Tibial nerve (tissue), 4 donors: ENCODE measurements at regions not wholly inside any gene's neighbourhood (a gene's known extent, or its start where the extent isn't known, plus 50 kb on each side); places are given as distances from the start of the nearest gene placed in this dataset.
"Not testable (repeated sequence)": the region's sequence is repeated elsewhere in the genome, so short reads cannot be mapped to it uniquely, and the experiment has no call there.

Experiments
- EP300 ChIP-seq, 2 donors: sonication (generic); formaldehyde crosslinking; IDR thresholded peaks; one replicate each; pipeline ENCODE4 v1.6.1; 2017; ENCODE audit warnings: antibody characterized with exemption in 2 of 2, mild to moderate bottlenecking in 1 of 2
- TF ChIP-seq, protein P1 (sequence below), 5 experiments: fragments of 200-600 bp in 3 of 5; fragments of 450-650 bp in 2 of 5; sonication (generic) in 3 of 5; IDR thresholded peaks; one replicate each; pipeline ENCODE4 v1.5.1; 2016 to 2019; ENCODE audit warnings: antibody characterized with exemption in 5 of 5, mild to moderate bottlenecking in 3 of 5, moderate library complexity in 2 of 5

GRCh38 chr10:46677836-46678435 lies 99.0 kb downstream of the SYT15 start:
- not testable (repeated sequence) for TF ChIP-seq EP300 (IDR thresholded peaks at IDR 0.05)
- TF ChIP-seq, protein P1, sequence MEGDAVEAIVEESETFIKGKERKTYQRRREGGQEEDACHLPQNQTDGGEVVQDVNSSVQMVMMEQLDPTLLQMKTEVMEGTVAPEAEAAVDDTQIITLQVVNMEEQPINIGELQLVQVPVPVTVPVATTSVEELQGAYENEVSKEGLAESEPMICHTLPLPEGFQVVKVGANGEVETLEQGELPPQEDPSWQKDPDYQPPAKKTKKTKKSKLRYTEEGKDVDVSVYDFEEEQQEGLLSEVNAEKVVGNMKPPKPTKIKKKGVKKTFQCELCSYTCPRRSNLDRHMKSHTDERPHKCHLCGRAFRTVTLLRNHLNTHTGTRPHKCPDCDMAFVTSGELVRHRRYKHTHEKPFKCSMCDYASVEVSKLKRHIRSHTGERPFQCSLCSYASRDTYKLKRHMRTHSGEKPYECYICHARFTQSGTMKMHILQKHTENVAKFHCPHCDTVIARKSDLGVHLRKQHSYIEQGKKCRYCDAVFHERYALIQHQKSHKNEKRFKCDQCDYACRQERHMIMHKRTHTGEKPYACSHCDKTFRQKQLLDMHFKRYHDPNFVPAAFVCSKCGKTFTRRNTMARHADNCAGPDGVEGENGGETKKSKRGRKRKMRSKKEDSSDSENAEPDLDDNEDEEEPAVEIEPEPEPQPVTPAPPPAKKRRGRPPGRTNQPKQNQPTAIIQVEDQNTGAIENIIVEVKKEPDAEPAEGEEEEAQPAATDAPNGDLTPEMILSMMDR (IDR thresholded peaks at IDR 0.05) = not testable (repeated sequence)
